ENCODE measurements at regions not wholly inside any gene's neighbourhood (a gene's known extent, or its start where the extent isn't known, plus 50 kb on each side); places are given as distances from the start of the nearest gene placed in this dataset.

DNA sequence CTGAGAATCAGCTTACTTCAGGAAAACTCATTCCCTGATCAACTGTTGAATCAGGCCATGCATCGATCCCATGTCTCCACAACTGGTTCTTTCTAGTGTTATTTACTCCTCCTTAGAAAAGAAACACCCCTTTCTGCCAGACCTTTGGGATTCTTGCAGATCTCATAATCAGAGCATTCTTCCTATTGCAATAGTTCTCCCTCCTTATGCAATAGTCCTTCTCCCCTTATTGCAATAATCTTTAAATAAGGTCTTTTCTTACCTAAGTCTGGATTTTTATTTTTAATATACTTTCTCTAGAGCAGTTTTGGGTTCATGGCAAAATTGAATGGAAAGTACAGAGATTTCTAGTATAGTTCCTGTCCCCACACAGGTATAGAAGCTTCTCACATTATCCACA, 141.9 kb upstream of the SGO1 start:
- TF ChIP-seq, protein P1, sequence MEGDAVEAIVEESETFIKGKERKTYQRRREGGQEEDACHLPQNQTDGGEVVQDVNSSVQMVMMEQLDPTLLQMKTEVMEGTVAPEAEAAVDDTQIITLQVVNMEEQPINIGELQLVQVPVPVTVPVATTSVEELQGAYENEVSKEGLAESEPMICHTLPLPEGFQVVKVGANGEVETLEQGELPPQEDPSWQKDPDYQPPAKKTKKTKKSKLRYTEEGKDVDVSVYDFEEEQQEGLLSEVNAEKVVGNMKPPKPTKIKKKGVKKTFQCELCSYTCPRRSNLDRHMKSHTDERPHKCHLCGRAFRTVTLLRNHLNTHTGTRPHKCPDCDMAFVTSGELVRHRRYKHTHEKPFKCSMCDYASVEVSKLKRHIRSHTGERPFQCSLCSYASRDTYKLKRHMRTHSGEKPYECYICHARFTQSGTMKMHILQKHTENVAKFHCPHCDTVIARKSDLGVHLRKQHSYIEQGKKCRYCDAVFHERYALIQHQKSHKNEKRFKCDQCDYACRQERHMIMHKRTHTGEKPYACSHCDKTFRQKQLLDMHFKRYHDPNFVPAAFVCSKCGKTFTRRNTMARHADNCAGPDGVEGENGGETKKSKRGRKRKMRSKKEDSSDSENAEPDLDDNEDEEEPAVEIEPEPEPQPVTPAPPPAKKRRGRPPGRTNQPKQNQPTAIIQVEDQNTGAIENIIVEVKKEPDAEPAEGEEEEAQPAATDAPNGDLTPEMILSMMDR (conservative IDR thresholded peaks at IDR 0.05; ENCODE audit: low read depth, low read length): no peak
- no peak for TF ChIP-seq EZH2 (IDR thresholded peaks at IDR 0.05; ENCODE audit: borderline replicate concordance, low read depth, low read length, poor library complexity, severe bottlenecking)

Measured in A673 (cell line).